ENCODE measurements at regions not wholly inside any gene's neighbourhood (a gene's known extent, or its start where the extent isn't known, plus 50 kb on each side); places are given as distances from the start of the nearest gene placed in this dataset.
A peak's percentile ranks its signal among the peaks of the same experiment; 100 is the strongest.

DNA sequence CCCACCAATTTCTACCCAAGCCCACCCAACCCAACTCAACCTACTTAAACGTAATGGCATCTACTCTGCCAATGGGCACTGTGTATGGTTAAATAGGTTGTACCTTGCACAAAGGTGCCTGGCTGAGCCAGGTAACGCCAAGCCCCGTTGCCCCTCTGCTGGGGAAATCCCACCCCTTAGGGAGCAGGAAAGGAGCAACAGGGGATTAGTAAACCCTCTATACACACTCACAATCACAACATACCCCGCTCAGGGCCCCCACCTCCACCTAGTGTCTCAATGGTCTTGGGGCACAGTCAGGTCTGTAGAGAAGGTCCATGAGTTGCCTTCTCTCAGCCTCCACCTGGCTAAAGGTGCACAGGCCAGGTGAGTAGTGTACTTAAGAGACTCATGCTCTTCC is 74.3 kb upstream of the PCBD1 start:
- Mint-ChIP-seq H3K4me3 (no peak overlapping the region), H3K27ac (no peak overlapping the region), H3K4me1 (no peaks in the 10 kb centered on the region), H3K36me3 (no peaks in the 10 kb centered on the region), H3K9me3 (no peaks in the 10 kb centered on the region), H3K27me3 (peaks cover 3% of the 10 kb centered on the region)

DNA sequence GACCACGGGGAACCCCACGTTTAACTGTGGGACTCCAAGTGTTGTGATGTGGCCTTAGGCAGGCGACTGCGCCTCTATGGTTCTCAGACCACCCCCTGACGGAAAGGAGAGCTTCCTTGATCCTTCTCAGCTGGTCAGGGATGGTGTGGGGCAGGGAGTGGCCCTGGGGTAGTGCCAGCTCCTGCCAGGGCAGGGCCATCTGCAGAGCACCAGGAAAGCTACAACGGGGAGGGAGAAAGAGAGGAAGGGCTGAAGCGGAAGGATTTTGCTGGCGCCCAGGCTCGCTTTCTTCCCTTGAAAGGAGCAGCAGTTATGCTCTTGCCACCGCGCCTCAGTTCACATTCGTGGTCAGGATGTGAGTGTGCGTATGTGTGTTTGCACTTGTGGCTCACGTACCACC is 74.9 kb upstream of the PCBD1 start:
- no peaks in the 10 kb centered on the region for H3K9me3 Mint-ChIP-seq

DNA sequence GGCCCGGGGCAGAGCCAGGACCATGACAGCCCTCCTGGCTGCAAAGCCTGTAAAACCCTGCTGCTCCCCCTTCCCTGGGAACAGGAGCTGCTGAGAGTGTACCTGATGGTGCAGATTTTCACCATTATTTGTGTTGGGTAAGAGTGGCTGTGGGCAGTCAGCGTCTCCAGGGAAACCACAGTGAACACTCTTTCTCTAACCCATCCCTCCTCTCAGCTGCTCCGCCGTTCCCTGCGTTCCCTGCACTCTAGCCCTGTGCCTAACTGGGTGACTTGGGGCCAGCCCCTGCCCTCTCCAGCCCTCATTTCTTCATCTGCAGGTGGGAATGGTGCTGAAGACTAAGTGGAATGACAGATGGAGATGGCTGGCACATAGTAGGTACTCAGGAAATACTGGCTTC is 75.9 kb upstream of the PCBD1 start:
- no peaks in the 10 kb centered on the region for H3K4me1 Mint-ChIP-seq
- H3K9me3 Mint-ChIP-seq: no peaks in the 10 kb centered on the region
- no peaks in the 10 kb centered on the region for H3K36me3 Mint-ChIP-seq
- H3K4me3 Mint-ChIP-seq: no peak overlapping the region
- peaks cover 3% of the 10 kb centered on the region for H3K27me3 Mint-ChIP-seq
- no peak overlapping the region for H3K27ac Mint-ChIP-seq

More for the DNA sequence above, 74.9 kb upstream of the PCBD1 start:
- no peak overlapping the region for H3K4me3 Mint-ChIP-seq
- peaks cover 3% of the 10 kb centered on the region for H3K27me3 Mint-ChIP-seq
- no peaks in the 10 kb centered on the region for H3K4me1 Mint-ChIP-seq
- H3K36me3 Mint-ChIP-seq: no peaks in the 10 kb centered on the region
- no peak overlapping the region for H3K27ac Mint-ChIP-seq

DNA sequence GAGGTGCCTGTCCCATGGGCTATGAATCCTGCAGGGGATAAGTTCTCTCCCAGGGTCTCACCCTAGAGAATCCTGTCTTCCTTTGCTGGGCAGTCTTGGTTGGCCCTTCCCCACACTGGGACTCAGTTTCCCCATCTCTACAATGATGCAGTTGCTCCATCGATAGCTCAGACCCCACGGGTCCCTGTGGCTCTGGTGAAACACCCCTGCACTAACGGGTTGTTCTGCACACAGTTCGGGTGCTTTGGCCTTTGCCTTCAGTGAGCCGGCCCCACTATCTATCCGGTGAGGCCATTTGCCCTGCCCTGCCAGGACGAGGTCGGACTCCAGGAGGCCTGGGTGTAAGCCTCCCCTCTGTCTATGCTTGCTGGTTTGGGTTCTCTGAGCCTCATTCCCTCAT is 76.5 kb upstream of the PCBD1 start:
- H3K27me3 Mint-ChIP-seq: peaks cover 3% of the 10 kb centered on the region
- H3K4me3 Mint-ChIP-seq: no peak overlapping the region
- H3K27ac Mint-ChIP-seq: no peak overlapping the region
- no peaks in the 10 kb centered on the region for H3K36me3 Mint-ChIP-seq
- H3K9me3 Mint-ChIP-seq: no peaks in the 10 kb centered on the region
- no peaks in the 10 kb centered on the region for H3K4me1 Mint-ChIP-seq

DNA sequence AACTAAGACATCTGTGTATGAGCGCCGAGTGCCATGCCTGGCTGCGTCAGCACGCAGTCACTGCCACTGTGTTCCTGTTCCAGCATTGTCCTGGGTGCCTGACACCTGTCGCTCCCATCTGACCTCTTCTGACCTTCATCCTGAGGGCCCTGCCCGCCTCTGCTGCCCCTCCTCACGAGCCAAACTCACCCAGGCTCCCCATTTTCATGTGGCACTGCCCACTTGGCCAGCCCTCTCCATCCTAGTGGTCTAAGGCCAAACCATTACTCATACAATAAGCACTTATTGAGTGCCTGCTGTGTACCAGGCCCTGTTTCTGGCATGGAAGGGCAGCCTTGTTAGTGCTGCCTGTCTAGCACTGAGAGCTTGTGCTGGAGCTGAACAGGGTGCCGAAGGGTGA is 77.2 kb upstream of the PCBD1 start:
- no peak overlapping the region for H3K27ac Mint-ChIP-seq
- H3K4me1 Mint-ChIP-seq: no peaks in the 10 kb centered on the region
- H3K4me3 Mint-ChIP-seq: no peak overlapping the region
- H3K27me3 Mint-ChIP-seq: peaks cover 5% of the 10 kb centered on the region
- H3K9me3 Mint-ChIP-seq: no peaks in the 10 kb centered on the region
- H3K36me3 Mint-ChIP-seq: no peaks in the 10 kb centered on the region

DNA sequence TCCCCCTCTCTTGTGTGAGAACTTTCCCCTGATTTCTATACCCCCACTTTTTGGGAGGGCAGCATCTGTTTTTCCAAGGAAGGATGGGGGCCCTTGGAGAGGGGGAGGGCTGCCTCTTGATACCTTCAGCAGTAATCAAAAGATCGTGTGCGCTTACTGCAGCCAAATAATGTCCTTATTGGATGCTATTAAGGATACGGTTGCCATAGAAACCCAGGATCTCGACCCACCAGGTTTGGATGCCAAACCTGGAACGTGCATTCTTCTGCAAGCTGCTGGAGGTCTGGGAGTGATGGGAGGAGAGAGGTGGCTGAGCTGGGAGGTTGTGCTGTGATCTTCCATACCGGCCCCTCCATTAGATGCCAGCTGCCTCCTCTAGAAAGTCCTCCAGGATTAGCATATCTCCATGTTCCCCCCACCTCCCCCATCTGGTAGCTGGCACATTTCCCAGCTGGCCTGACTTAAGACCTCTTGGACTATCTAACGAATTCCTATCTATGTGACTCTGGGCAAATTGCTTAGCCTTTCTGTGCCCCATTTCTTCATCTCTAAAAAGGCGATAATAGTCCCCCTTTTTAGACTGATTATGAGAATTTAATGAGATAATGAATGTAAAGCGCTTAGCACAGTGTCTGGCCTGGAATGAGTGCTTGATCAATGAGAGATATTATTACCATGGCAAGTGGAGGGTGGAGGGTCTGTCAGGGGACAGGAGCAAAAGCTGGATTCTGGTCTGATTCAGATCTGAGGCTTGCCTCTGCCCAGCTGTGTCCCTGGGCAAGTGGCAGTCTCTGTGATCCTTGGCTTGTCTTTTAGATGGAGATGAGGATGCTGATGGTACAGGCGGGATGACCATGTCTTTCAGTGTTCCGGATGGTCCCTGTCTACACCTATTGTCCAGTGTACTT is 78.5 kb upstream of the PCBD1 start:
- H3K27ac Mint-ChIP-seq: no peak overlapping the region
- no peaks in the 10 kb centered on the region for H3K4me1 Mint-ChIP-seq
- H3K4me3 Mint-ChIP-seq: no peak overlapping the region
- H3K27me3 Mint-ChIP-seq: peaks cover 11% of the 10 kb centered on the region
- peaks cover 5% of the 10 kb centered on the region for H3K9me3 Mint-ChIP-seq
- no peaks in the 10 kb centered on the region for H3K36me3 Mint-ChIP-seq

DNA sequence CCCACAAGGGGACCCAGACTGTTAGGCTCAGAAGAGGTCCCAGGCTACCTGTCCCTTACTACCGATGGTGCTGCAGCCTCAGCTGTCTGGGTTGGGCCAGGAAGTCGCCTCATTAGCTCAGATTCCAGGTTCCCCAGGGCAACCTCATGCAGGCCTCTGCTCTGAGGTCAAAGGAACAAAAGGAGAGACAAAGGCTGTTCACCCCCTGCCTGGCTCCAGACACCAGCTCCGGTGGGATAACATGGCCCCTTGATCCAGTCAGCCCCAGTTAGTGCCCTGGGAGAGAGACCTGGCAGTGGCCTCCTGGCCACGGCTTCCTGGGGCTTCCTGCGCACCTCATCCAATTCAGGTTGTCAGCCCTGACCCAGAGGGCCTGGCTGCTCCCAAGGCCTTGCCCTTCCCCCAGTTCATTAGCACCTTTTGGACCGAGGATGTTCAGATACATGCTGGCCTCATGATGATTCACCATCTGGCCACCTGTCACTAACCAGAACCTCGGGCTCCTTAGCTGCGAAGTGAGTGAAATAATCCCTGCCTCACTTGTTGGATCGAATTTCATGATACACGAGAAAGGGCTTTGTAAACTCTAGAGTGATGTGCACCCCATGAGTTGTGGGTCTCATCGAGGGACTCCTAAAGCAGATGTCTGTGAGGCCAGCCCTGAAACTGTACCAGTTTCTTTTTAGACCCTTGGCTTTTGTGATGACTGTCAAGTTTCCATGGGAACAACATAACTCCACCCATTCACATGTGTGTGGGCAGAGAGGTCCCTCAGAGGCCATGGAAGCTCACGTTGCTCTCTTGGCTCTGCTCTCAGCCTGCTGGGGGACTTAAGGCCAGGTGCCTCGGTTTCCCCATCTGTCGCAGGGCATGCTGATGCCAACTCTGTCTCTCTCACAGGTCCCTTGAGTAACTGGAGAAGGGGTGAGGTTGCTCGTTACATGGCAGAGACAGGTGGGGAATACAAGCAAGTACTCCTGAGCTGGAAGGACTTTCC is 79.5 kb upstream of the PCBD1 start:
- H3K4me1 Mint-ChIP-seq: no peaks in the 10 kb centered on the region
- peaks cover 5% of the 10 kb centered on the region for H3K9me3 Mint-ChIP-seq
- H3K27me3 Mint-ChIP-seq: peaks cover 11% of the 10 kb centered on the region
- H3K27ac Mint-ChIP-seq: no peak overlapping the region
- no peaks in the 10 kb centered on the region for H3K36me3 Mint-ChIP-seq
- no peak overlapping the region for H3K4me3 Mint-ChIP-seq

DNA sequence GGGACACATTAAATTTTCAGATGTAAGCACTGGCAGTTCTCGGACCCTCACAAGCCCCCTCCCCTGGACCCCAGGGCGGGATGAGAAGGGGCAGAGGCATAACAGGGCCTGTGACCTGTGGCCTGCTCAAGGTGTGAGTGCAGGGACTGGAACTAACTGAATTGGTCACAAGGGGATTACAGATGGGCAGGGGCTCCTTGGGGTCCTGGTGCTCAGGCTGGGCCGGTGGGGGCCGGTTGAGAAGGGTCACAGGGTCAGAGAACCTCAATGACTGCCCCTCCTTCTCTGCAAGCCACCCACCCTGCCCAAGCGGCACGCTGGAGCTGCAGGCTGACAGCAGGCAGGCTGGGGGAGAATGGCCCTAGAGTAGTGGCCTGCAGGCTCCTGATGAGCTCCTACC is 80.8 kb upstream of the PCBD1 start:
- no peaks in the 10 kb centered on the region for H3K4me1 Mint-ChIP-seq
- no peak overlapping the region for H3K4me3 Mint-ChIP-seq
- H3K9me3 Mint-ChIP-seq: peaks cover 5% of the 10 kb centered on the region
- H3K27me3 Mint-ChIP-seq: peaks cover 11% of the 10 kb centered on the region
- H3K27ac Mint-ChIP-seq: no peak overlapping the region
- H3K36me3 Mint-ChIP-seq: no peaks in the 10 kb centered on the region

DNA sequence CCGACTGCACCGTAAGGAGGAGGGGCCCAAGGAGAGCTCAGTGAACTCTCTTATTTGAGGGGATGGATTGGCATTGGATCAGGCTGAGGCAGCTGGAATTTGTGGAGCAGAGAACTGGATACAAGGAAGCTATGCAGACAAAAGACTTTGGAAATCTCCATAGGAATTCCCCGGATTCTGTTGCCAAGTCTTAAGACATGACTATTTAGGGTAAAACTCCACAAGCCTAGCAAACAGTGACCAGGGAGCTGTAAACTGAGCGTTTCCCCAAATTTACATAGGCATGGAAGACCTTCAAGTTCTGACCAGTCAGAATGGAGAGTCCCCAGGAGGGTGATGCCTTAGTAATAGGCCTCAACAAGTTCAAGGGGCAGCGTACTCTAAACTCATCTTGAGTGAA is 82.5 kb upstream of the PCBD1 start:
- Mint-ChIP-seq H3K36me3 (no peaks in the 10 kb centered on the region), H3K27ac (no peak overlapping the region), H3K27me3 (peaks cover 11% of the 10 kb centered on the region), H3K9me3 (peaks cover 5% of the 10 kb centered on the region), H3K4me1 (no peaks in the 10 kb centered on the region), H3K4me3 (no peak overlapping the region)

DNA sequence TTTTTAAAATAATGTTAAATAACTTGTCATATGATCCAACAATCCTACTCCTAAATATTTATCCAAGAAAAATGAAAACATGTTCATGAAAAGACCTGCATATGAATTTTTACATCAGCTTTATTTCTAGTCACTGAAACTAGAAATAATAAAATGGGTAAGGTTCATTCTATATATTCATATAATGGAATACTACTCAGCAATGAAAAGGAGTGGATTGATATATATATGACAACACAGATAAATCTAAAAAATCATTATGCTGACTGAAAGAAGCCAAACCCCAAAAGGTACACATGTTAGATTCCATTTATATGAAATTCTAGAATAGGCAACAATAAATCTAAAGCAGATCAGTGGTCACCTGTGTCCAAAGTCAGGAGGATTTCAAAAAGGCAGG is 84.9 kb upstream of the PCBD1 start:
- peaks cover 5% of the 10 kb centered on the region for H3K9me3 Mint-ChIP-seq
- H3K36me3 Mint-ChIP-seq: no peaks in the 10 kb centered on the region
- no peaks in the 10 kb centered on the region for H3K4me1 Mint-ChIP-seq
- H3K4me3 Mint-ChIP-seq: no peak overlapping the region
- H3K27me3 Mint-ChIP-seq: peaks cover 9% of the 10 kb centered on the region
- no peak overlapping the region for H3K27ac Mint-ChIP-seq

DNA sequence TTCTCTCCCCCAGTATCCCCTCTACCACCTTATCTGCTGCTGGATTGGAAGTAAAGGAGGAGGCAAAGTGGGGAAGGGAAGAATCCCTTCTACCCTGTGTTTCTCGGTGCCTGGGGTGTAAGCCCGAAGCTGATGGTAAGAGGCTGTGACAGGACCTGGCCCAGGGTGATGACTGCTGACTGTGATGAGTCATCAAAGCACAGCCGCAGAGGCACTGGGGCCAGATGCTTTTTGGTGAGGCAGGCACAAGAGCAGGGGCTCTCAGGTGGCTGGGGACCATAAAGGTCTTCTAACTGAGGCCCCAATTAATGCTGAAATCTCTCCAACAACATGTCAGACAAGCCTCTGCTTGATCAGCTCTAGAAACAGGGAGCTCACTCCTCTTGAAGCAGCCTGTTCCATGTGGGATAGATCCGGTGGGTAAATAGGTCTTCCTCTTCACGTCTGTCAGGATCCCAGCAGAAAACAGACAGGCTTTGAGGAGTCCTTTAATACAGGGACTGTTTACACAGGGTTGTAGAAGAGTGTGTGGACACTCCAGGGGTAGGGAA is 86.1 kb upstream of the PCBD1 start:
- peaks cover 10% of the 10 kb centered on the region for H3K27me3 Mint-ChIP-seq
- no peak overlapping the region for H3K4me3 Mint-ChIP-seq
- H3K36me3 Mint-ChIP-seq: no peaks in the 10 kb centered on the region

DNA sequence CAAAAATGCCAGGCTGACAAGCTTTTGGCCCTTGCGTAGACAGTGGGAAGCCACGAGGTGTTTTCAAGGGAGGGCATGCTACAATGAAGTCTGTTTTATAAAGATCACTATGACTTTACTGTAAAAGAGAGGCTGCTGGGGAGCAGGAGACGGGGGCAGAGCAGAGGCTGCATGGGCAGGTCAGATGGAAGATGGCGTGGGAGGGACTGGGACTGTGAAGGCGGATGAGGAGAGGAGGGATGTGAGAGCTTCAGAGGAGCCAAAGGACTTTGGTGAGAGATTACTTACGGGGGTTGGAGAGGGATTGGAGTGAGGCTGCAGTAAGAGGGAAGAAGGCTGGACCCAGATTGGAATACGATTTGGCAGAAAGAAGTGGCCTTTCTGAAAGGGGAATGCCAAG is 86.6 kb upstream of the PCBD1 start:
- H3K9me3 Mint-ChIP-seq: peaks cover 5% of the 10 kb centered on the region
- H3K27me3 Mint-ChIP-seq: peaks cover 10% of the 10 kb centered on the region
- no peak overlapping the region for H3K4me3 Mint-ChIP-seq
- no peaks in the 10 kb centered on the region for H3K36me3 Mint-ChIP-seq
- H3K4me1 Mint-ChIP-seq: no peaks in the 10 kb centered on the region
- no peak overlapping the region for H3K27ac Mint-ChIP-seq

More for the DNA sequence above, 86.1 kb upstream of the PCBD1 start:
- H3K4me1 Mint-ChIP-seq: no peaks in the 10 kb centered on the region
- no peak overlapping the region for H3K27ac Mint-ChIP-seq
- peaks cover 5% of the 10 kb centered on the region for H3K9me3 Mint-ChIP-seq

DNA sequence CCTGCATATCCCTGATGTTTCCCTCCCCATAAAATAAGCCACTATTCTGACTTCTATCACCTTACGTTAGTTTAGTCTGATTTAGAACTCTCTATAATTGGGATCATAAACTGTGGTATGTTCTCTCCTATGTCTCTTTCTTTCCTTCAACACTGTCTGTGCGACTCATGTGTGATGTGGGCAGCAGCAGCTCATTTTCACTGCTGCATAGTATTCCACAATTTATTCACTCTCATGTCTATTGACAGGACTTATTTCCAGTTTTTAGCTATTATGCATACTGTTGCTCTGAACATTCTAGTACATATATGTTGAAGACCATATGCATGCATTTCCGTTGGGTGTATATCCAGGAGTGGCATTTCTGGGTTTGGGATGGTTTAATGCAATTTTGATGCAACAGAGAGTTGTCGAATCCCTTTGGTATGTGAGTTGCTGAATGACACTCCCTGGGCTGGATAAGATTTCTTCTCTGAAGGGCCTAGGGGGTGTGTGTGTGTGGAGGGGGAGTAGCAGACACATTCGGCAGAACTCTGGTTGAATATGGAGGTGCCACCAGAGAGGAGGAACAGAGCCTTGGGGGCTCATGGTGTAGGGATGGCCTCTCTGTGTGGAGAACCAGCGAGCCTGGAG is 87.8 kb upstream of the PCBD1 start:
- H3K4me3 Mint-ChIP-seq: no peak overlapping the region
- peak overlapping the region; percentile 36 for H3K27ac Mint-ChIP-seq
- H3K27me3 Mint-ChIP-seq: peaks cover 6% of the 10 kb centered on the region
- H3K4me1 Mint-ChIP-seq: no peaks in the 10 kb centered on the region
- H3K36me3 Mint-ChIP-seq: no peaks in the 10 kb centered on the region
- peaks cover 5% of the 10 kb centered on the region for H3K9me3 Mint-ChIP-seq

DNA sequence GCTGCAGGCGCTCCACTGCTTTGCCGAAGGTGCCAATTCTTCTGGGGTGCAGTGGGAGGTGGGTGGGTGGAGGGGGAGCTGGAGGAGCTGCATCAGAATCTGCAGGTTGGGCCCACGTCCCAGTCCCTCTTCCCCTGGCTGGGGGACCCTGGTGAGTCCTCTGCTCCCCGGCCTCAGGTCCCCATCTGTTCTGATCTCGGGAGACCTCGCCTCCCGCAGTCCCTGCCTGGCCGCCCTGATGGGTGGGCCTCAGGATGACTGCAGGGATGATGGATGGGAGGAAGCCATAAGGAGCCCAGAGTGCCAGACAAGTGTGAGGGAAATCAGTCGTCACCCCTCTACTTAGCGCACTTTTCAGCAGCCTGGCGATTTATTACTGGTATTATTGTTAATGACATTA is 89.3 kb upstream of the PCBD1 start:
- H3K36me3 Mint-ChIP-seq: no peaks in the 10 kb centered on the region
- peaks cover 11% of the 10 kb centered on the region for H3K4me1 Mint-ChIP-seq
- peaks cover 3% of the 10 kb centered on the region for H3K27me3 Mint-ChIP-seq
- H3K9me3 Mint-ChIP-seq: no peaks in the 10 kb centered on the region
- no peak overlapping the region for H3K4me3 Mint-ChIP-seq
- H3K27ac Mint-ChIP-seq: no peak overlapping the region

DNA sequence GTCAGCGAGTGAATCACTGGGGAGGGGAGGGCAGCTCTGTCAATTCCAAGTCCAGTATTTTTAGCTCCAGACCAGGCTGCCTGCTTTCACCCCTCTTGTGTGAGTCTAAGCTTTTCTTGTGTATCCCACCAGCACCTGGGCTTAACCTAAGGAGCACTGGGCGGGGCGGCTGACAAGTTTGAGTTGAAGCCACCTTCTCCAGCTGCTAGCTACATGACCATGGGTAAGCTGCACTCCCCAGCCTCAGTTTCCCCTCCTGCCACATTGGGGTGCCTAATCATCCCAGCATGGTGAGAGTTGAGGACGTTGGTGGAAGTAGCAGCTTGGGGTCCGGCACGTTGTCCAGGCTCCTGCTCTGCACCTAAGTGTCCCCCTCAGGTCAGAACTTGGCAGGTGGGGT is 89.8 kb upstream of the PCBD1 start:
- Mint-ChIP-seq H3K27me3 (peaks cover 3% of the 10 kb centered on the region), H3K9me3 (no peaks in the 10 kb centered on the region), H3K27ac (no peak overlapping the region), H3K4me3 (no peak overlapping the region), H3K4me1 (peaks cover 15% of the 10 kb centered on the region), H3K36me3 (no peaks in the 10 kb centered on the region)

All from activated naive CD4-positive, alpha-beta T cell treated with anti-CD3 and anti-CD28 coated beads, Interleukin-2, amount 50 U/mL, for 24 hours (primary cell).